Spleen (tissue), 7 donors: ENCODE measurements at regions not wholly inside any gene's neighbourhood (a gene's known extent, or its start where the extent isn't known, plus 50 kb on each side); places are given as distances from the start of the nearest gene placed in this dataset.

Experiments
- CTCF ChIP-seq, 11 experiments: fragments of 200-600 bp in 7 of 11; fragments of 450-650 bp in 4 of 11; sonication (generic) in 4 of 11; IDR thresholded peaks in 8 of 11; conservative IDR thresholded peaks in 3 of 11; 1 replicate in 7 of 11; 2 replicates in 4 of 11; pipeline versions ENCODE4 v1.4.0 to v1.8.0; 2016 to 2021; ENCODE audit warnings: antibody characterized with exemption in 11 of 11, inconsistent platforms in 4 of 11, mild to moderate bottlenecking in 1 of 11
- POLR2AphosphoS5 ChIP-seq, 3 donors: sonication (generic); formaldehyde crosslinking; IDR thresholded peaks; one replicate each; pipeline ENCODE4 v1.5.1; 2017; ENCODE audit warnings: antibody characterized with exemption in 3 of 3
- donor health status: DM: no; HTN: no; CAD: no; lungs with moderate emphysema.
- donor health status: DM: no; HTN: no; CAD: no.
- donor health status: DM: no; HTN: no; CAD: no.

- no peak for TF ChIP-seq POLR2AphosphoS5 (IDR thresholded peaks at IDR 0.05)
- TF ChIP-seq CTCF (IDR thresholded peaks at IDR 0.05 in 8 of 11, conservative IDR thresholded peaks at IDR 0.05 in 3 of 11) = no peak
Observed at GRCh38 chr7:3233301-3233700, 67.8 kb upstream of the SDK1 start.
